ACHN (cell line): ENCODE measurements at regions not wholly inside any gene's neighbourhood (a gene's known extent, or its start where the extent isn't known, plus 50 kb on each side); places are given as distances from the start of the nearest gene placed in this dataset.
A peak's percentile ranks its signal among the peaks of the same experiment; 100 is the strongest.

Experiments
- DNase-seq: peaks from one replicate; pipeline ENCODE4 v3.0.0-alpha.2; 2015
- in situ Hi-C: cut with HindIII; loops from 2 replicates; pipeline ENCODE4 v1.10.0; 2017; ENCODE audit warnings: low sequenced_read_pairs, low pct_ligation_motif_present, low pct_unique_long_range_greater_than_20kb

DNA sequence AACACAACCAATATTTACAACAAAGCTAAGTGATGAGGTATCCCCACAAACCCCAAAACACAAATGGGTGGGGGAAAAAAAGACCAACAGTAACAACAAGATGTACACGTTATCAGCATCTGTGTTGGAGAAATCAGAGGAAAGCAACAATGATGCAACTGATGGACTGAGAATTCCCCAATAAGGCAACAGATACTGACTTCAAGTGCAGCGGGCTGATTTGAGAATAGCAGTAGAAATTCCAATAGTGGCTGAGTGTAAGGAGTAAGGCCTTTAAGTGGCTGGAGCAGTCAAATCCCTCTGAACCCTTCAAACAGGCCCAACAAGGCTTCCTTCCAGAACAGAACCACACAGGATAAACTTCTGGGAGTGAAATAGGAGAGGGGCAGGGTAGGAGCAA lies 97.6 kb downstream of the TM2D1 start:
- DNase-seq = no peak
- in situ Hi-C loops = no loop called here

DNA sequence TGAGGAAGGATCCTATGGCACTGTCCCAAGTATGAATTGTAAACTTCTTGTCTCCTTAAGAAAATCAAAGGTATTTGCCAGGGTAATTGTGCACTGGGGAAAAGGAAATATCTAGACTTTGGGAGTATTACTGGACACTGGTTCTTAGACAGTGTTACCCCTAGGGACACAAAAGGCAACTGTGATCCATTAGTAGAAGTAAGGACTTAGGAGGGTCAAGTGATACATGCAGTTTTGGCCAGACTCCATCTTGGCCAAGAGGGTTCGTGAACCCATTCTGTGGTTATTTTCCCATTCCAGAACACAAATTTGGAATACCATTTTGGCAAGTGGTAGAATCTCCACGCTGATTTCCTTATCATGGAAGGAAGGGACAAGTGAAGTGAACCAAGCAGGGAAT lies 98.1 kb downstream of the TM2D1 start:
- no peak for DNase-seq
- in situ Hi-C loops = no loop called here

DNA sequence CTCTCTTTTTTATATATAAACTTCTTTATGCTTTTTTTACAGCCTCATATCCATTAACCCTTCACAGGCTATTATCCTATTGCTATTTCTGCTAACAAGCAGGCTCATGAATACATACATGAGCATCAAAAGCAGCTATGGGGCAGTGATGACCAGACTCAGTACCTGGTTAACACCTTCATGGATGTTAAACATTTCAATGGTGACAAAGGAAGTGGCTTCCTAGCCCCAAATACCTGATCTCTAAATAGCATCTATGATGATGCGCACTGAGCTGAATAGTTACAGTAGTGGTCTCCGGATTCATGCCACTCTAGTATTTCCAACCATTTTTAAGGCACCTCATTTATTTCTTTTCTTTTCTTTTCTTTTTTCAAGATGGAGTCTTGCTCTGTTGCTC lies 101.1 kb downstream of the TM2D1 start:
- in situ Hi-C loops = no loop called here
- DNase-seq = no peak

GRCh38 chr1:61620536-61620935 lies 104.4 kb downstream of the TM2D1 start:
- no peak for DNase-seq
- in situ Hi-C loops = no loop called here

GRCh38 chr1:61618755-61619154 lies 106.2 kb downstream of the TM2D1 start:
- in situ Hi-C loops = no loop called here
- no peak for DNase-seq

DNA sequence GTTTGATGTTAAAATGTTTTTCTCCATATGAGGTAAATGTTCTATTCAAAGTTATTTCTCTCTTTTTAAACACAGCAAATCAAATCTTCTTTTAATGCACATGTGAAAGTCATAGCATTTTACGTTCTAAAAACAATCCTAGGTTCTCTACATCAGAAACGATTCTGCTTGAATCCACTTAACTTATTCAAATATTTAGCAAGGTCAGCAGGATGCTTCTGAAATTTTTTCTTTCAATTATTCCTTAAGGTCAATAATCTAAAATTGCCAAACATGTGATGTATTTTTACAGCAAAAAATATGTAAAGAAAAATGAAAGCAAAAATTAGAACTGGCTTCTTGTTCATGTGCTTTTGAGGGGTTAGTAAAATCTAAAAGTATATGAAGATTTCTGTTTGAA lies 106.7 kb downstream of the TM2D1 start:
- no peak for DNase-seq
- in situ Hi-C loops = no loop called here

DNA sequence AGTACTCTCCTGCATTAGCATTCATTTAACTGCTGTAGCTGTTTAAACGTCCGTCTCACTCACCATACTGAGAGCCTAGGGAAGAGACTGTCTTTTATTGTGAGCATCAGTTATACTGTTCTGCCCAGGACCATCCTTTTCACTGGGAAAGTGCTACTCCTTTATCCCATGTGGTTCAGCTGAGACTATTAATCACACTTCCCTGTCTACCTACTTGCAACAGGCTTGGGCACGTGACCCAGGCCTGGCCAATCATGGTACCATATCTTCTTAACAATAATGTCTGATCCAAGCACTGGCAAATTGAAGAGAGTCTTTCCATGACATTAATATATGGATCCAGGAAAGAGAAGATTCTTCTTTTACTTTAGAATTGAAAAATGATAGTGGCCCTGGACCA lies 108.1 kb downstream of the TM2D1 start:
- in situ Hi-C loops = no loop called here
- DNase-seq = no peak

DNA sequence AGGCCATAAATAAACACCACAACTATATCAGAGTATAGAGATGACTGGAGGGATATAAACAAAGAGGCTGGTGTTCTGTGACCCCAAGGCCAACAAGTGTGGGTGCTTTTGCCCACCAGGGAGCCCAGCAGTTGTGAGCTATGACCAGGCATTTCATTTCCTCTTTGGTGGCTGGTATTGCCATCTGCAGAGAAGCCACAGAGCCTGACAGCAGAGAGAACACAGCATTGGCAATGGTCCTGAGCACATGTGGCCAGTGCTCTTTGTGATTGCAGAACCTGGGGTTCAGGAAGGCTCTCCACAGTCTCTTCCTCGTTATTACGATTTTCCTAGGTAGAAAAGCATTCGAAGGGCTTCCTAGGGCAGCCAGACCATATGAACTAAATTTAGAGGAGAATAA lies 112.3 kb downstream of the TM2D1 start:
- DNase-seq = no peak
- in situ Hi-C loops = no loop called here

DNA sequence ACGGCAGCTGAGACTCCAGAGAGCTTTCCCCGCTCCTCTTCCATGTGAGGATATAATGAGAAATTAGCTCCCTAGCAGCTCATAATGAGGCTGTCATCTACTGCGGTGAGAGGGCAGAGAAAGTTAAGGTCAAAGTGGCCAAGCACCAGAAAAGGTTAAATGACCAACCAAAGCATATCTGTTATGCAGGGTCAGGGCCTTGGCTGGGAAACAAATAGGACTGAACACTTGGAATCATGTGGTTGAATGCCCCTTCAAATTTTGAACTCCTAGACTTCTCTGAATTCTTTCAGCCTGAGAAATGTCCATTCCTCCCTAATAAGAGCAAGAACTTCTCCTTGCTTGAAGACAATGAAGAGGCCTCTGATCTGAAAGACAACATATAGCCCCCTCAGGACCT lies 115.9 kb downstream of the TM2D1 start:
- in situ Hi-C loops = no loop called here
- no peak for DNase-seq

DNA sequence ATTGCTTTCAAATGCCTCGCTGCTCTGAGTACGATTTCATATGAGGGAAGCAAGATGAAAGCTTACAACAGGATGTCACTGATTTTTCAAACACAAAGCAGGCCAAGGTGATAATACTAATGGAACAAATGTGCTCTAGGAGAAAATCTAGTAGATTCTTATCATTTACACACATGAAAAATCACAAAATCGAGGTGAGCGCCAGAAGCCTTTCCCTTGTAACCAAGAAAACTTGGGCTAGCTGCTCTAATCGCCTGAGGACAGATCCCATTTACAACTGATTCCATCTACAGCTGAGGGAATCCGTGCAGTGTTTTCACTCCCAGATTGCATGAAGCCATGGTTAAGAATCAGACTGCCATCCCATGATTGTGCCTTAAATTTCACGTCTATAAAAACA lies 117.5 kb downstream of the TM2D1 start:
- in situ Hi-C loops = no loop called here
- DNase-seq = no peak

- DNase-seq = no peak
- in situ Hi-C loops = no loop called here
Measured at GRCh38 chr1:61606448-61607312, 118.3 kb downstream of the TM2D1 start.

DNA sequence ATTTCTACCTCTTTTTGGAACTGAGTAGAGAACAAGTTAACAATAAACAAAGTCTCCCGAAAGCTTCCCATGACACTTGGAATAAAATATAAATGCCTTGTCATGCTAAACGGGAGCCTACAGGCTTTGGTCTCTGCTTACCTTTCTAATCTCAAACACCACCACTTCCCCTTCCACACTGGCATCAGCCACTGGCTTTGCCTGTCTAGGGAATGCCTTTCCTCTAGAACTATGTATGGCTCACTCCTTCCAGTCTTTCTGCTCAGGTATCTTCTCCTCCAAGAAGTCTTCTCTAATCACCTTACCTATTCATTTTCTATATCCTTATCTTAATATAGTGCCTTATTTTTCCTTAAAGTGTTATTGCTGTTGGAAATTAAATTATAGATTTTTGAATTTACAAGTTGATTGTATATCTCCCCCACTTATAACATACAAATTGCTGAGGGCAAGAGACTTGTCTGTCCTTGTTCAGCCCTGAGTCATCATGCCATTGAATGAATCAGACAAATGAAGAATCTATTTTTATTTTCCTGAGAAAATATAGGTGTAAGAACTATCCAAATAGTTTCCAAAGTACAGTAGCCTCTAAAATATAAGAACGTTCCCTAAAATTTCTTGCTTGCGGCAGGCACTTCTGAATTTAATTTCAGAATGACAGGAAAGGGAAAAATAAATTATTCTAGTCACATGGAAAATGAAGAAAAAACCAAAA lies 119.2 kb downstream of the TM2D1 start:
- no peak for DNase-seq
- in situ Hi-C loops = no loop called here

- in situ Hi-C loops = no loop called here
- DNase-seq = no peak
Measured at GRCh38 chr1:61604684-61605083, 120.3 kb downstream of the TM2D1 start.

DNA sequence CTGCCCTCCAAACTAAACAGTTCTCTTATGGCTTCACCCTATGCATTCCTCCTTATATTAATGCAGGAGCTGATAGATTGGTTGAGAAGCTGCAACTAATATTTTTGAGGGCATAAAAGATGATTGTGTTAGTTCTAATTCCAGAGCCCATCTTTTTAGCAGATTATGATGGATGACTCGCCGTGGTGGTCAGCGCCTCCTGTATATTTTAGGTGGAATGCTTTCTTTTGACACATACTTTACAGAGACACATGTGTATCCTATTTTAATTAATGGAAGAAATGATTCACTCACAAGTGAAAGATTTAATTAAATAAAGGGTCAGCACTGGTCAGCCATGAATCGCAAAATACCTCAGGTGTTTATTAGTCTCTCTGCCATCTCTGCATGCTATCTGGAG lies 120.7 kb downstream of the TM2D1 start:
- in situ Hi-C loops = no loop called here

DNA sequence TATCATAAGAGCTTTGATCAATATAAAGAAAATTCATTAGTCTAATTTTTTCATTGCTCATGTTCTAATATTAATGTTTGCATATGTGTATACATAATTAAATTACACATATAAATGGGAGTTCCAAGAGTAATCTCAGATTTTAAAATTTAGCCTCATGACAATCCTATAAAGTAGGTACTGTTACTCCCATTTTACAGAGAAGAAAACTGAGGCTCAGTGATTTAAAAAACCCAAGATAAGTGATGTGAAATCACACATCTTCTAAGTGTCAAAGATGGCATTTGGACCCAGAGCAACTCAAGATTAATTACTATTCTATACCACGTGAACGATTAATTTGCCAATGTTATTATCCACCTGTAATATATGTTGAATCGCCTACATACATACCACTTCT lies 122.3 kb downstream of the TM2D1 start:
- in situ Hi-C loops = no loop called here

More for the DNA sequence above, 120.7 kb downstream of the TM2D1 start:
- no peak for DNase-seq

DNA sequence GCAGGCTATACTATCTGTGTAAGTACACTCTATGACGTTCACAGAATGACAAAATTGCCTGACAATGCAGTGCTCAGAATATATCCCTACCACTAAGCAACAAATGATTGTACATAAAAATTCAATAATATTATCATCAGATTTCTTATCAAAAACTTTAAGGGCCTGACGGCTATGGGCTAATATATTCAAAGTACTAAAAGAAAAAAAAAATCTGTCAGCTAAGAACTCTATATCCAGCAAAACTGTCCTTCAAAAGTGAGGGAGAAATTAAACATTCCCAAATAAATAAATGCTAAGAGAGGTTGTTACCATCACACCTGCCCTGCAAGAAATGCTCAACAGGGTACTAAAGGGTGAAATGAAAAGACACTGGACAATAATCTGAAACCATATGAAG lies 127.3 kb downstream of the TM2D1 start:
- no peak for DNase-seq
- in situ Hi-C loops = no loop called here

More for the DNA sequence above, 122.3 kb downstream of the TM2D1 start:
- DNase-seq = no peak

DNA sequence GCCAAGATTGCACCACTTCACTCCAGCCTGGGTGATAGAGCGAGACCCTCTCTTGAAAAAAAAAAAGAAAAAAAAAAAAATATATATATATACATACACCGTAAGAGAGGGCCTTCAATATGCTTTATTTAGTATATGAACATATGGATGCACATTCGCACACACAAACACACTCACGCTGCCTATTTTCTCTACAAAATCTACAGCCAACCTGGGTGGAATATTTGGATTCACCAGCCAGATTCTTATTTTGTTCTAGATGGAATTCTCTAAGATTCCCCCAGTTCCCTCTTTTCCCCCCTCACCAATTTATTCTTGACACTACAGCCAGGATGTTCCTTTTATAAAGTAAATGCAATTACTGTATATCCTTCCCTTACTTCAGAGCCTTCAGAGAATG lies 131.6 kb downstream of the TM2D1 start:
- no peak for DNase-seq
- in situ Hi-C loops = no loop called here

DNA sequence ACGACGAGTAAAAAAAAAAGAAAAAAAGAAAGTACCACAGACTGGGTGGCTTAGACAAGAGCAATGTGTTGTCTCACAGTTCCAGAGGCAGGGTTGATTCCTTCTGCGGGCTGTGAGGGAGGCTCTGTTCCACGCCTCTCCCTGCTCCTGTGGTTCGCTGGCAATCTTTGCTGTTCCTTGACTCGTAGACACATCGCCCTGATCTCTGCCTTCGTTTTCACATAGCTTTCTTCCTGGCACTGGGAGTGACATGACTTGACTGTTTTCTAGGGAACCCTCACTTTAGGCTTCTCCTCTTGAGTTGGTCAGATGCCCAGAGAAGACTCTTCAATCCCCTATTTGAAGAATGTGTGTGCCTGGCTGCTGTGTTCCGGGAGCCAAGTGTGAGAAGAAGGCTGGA lies 133.6 kb downstream of the TM2D1 start:
- DNase-seq = no peak
- in situ Hi-C loops = no loop called here

DNA sequence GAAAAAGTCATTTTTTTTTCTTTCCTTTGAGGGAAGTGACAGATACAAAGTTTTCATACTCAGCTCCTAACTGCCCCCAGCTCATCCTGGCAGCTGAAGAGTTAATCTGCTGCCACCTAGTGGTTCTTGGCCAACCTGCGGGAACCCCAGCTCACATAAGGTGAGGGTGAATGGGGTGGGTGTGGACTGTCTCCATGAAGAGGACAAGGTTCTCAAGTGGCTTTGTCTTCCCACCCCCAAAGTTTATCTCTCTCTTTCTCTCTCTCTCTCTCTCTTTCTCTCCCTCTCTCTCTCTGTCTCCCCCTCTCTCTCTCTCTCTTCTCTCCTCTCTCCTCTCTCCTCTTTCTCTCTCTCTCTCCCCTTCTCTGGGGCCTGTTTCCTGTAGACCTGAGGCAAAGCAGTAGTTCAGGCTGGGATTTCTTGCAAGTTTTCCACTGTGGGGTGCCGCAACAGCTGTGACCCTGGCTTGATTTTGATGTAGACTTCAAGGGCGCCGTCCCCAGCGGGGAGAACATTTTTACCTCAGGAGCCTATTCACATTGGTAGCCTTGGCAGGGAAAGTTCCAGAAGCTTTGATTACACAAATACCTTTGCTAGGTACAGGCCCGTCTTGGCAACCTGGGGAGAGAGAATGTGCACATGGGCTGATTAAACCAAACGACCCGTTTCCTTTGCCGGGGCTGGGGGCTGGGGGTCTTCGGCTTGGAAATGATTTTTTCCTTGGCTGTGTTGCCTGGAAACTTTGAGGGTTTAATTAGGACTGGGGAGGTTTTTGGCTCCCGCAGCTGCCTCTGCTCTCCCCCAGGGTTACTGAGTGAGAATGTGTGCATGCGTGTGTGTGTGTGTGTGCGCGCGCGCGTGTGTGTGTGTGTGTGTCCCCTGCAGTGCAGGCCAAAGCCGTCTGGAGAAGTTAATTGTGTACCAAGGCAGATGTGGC lies 135.9 kb downstream of the TM2D1 start:
- DNase-seq = peak; percentile 58
- in situ Hi-C loops = no loop called here
